Panc1 (cell line): ENCODE measurements at regions not wholly inside any gene's neighbourhood (a gene's known extent, or its start where the extent isn't known, plus 50 kb on each side); places are given as distances from the start of the nearest gene placed in this dataset.

ENCODE experiments used
- ATAC-seq: fragments of 200-7000 bp; cut with Tn5 transposase; 2 replicates; pipeline ENCODE4 v1.9.1; 2020; ENCODE audit warnings: mild to moderate bottlenecking, moderate library complexity
- BruUV-seq: library from RNA; stranded (reverse); fragments of 400-500 nt; replicated peaks from 2 replicates; lab custom pipeline; 2021; lab: Mats Ljungman, UMichigan
- CTCF ChIA-PET: fragments of 300-600 bp; sonication (Branson Sonifier 250); formaldehyde crosslinking; loops from one replicate; lab custom pipeline; 2022; ENCODE audit warnings: antibody characterized with exemption; lab: Charles Lee
- POLR2A ChIA-PET: fragments of 300-600 bp; sonication (Branson Sonifier 250); formaldehyde crosslinking; loops from one replicate; lab custom pipeline; 2022; ENCODE audit warnings: antibody characterized with exemption; lab: Charles Lee
- DNase-seq: peaks from one replicate; pipeline ENCODE4 v3.0.0-alpha.2; 2010; ENCODE audit warnings: low read depth, low spot score
- H3K27ac ChIP-seq: 2 replicates; pipeline ENCODE4 v1.5.1; 2011; ENCODE audit warnings: mild to moderate bottlenecking, low read length, inconsistent platforms
- H3K27me3 ChIP-seq: fragments of 200-500 bp; sonication (Bioruptor generic); 2 replicates; pipeline ENCODE4 v1.6.0; 2014; ENCODE audit warnings: low read length, inconsistent platforms; ENCODE audit not compliant: control insufficient read depth, insufficient read depth
- H3K36me3 ChIP-seq: fragments of 200-500 bp; sonication (Bioruptor generic); 2 replicates; pipeline ENCODE4 v1.5.1; 2014; ENCODE audit warnings: inconsistent platforms, mild to moderate bottlenecking, low read length, moderate library complexity; ENCODE audit not compliant: control insufficient read depth, insufficient read depth
- H3K4me1 ChIP-seq: 2 replicates; pipeline ENCODE4 v1.5.1; 2011; ENCODE audit warnings: inconsistent platforms, mild to moderate bottlenecking, low read length, moderate library complexity; ENCODE audit not compliant: control insufficient read depth, insufficient read depth
- H3K4me3 ChIP-seq, 2 experiments: 2 replicates each; pipeline ENCODE4 v1.5.1; 2011 to 2012; ENCODE audit warnings: low read depth in 2 of 2, low read length in 2 of 2, mild to moderate bottlenecking in 2 of 2, inconsistent platforms in 1 of 2, moderate library complexity in 1 of 2
- H3K9me3 ChIP-seq: fragments of 200-500 bp; sonication (Bioruptor generic); 2 replicates; pipeline ENCODE4 v1.5.1; 2014; ENCODE audit warnings: low read depth, mild to moderate bottlenecking, inconsistent platforms, low read length, moderate library complexity; ENCODE audit not compliant: control insufficient read depth, insufficient read depth
- CTCF ChIP-seq: fragments of 450-650 bp; IDR thresholded peaks from 2 replicates; pipeline ENCODE4 v1.5.1; 2017; ENCODE audit warnings: mild to moderate bottlenecking
- POLR2AphosphoS5 ChIP-seq: IDR thresholded peaks from 2 replicates; pipeline ENCODE4 v1.6.1; 2012; ENCODE audit warnings: mild to moderate bottlenecking, low read depth, low read length, moderate library complexity
- SIN3A ChIP-seq: IDR thresholded peaks from 2 replicates; pipeline ENCODE4 v1.6.1; 2012; ENCODE audit warnings: low read depth, mild to moderate bottlenecking, low read length, moderate library complexity, borderline replicate concordance; ENCODE audit not compliant: insufficient read depth
- TCF7L2 ChIP-seq: IDR thresholded peaks from 2 replicates; pipeline ENCODE4 v1.6.1; 2011; ENCODE audit warnings: mild to moderate bottlenecking, low read depth, low read length, inconsistent platforms
- in situ Hi-C: cut with HindIII; loops from 2 replicates; pipeline ENCODE4 v1.10.0; 2016; ENCODE audit warnings: low sequenced_read_pairs, low pct_unique_long_range_greater_than_20kb
- intact Hi-C: fragments of 100-400 bp; cut with micrococcal nuclease; formaldehyde crosslinking; loops from one replicate; pipeline ENCODE4 v1.10.0; 2022; ENCODE audit not compliant: unreplicated experiment
- TF ChIP-seq, protein P1 (sequence below), 2 experiments: IDR thresholded peaks; 2 replicates each; pipeline ENCODE4 v1.6.1; 2011 to 2012; ENCODE audit warnings: low read depth in 2 of 2, control low read depth in 1 of 2, low read length in 1 of 2, mild to moderate bottlenecking in 1 of 2, moderate library complexity in 1 of 2; ENCODE audit not compliant: insufficient read depth in 1 of 2

GRCh38 chr15:83346342-83346741 lies 61.9 kb upstream of the BNC1 start:
- no TSS peak for BruUV-seq
- Histone ChIP-seq H3K27me3 (no peaks in the 10 kb centered on the region; the same call in 1 of the 2 replicates), H3K4me1 (no peaks in the 10 kb centered on the region), H3K9me3 (no peaks in the 10 kb centered on the region), H3K36me3 (no peaks in the 10 kb centered on the region), H3K27ac (no peak overlapping the region), H3K4me3 (no peak overlapping the region)
- intact Hi-C loops (no loop called here), in situ Hi-C loops (no loop called here)
- ChIA-PET POLR2A (no interaction called here), CTCF (no interaction called here)
- TF ChIP-seq CTCF = no peak
- no peak for TF ChIP-seq POLR2AphosphoS5
- TF ChIP-seq, protein P1, sequence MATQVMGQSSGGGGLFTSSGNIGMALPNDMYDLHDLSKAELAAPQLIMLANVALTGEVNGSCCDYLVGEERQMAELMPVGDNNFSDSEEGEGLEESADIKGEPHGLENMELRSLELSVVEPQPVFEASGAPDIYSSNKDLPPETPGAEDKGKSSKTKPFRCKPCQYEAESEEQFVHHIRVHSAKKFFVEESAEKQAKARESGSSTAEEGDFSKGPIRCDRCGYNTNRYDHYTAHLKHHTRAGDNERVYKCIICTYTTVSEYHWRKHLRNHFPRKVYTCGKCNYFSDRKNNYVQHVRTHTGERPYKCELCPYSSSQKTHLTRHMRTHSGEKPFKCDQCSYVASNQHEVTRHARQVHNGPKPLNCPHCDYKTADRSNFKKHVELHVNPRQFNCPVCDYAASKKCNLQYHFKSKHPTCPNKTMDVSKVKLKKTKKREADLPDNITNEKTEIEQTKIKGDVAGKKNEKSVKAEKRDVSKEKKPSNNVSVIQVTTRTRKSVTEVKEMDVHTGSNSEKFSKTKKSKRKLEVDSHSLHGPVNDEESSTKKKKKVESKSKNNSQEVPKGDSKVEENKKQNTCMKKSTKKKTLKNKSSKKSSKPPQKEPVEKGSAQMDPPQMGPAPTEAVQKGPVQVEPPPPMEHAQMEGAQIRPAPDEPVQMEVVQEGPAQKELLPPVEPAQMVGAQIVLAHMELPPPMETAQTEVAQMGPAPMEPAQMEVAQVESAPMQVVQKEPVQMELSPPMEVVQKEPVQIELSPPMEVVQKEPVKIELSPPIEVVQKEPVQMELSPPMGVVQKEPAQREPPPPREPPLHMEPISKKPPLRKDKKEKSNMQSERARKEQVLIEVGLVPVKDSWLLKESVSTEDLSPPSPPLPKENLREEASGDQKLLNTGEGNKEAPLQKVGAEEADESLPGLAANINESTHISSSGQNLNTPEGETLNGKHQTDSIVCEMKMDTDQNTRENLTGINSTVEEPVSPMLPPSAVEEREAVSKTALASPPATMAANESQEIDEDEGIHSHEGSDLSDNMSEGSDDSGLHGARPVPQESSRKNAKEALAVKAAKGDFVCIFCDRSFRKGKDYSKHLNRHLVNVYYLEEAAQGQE (IDR thresholded peaks at IDR 0.05; ENCODE audit: insufficient read depth in 1 of 2, low read depth in 2 of 2, low read length in 1 of 2) = no peak
- no peak for TF ChIP-seq SIN3A
- no peak for TF ChIP-seq TCF7L2
- DNase-seq (no peak), ATAC-seq (no peak)

DNA sequence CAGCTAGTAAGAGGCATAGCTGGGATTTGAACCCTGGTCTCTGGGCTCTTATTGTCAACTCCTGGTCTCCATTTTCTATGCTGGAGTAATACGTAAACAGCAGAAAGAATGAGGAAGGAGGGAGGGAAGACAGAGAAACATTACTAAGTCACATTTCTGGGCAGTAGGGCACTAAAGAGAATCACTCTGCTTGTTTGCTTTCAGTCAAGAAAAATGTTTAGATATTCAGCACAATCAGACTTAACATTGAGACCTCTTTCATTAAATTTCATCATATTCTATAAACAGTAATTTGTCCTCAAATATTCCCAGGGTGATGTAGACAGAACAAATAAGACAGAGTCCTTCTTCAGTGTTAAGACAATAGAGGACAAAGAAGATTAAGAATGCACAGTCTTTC lies 67.7 kb upstream of the BNC1 start:
- H3K4me1 ChIP-seq = no peaks in the 10 kb centered on the region
- in situ Hi-C loops (no loop called here), intact Hi-C loops (no loop called here)
- H3K4me3 ChIP-seq = no peak overlapping the region
- no peaks in the 10 kb centered on the region for H3K9me3 ChIP-seq
- TF ChIP-seq, protein P1 (IDR thresholded peaks at IDR 0.05; ENCODE audit: insufficient read depth in 1 of 2, low read depth in 2 of 2, low read length in 1 of 2) = no peak
- no peak for TF ChIP-seq SIN3A
- no peak for TF ChIP-seq POLR2AphosphoS5
- TF ChIP-seq TCF7L2 = no peak
- TF ChIP-seq CTCF = no peak
- H3K27me3 ChIP-seq = no peaks in the 10 kb centered on the region; the same call in 1 of the 2 replicates
- DNase-seq (no peak), ATAC-seq (no peak)
- no peak overlapping the region for H3K27ac ChIP-seq
- ChIA-PET CTCF (no interaction called here), POLR2A (no interaction called here)
- H3K36me3 ChIP-seq = no peaks in the 10 kb centered on the region
- BruUV-seq = no TSS peak
